Posterior cingulate gyrus (tissue), 11 donors: ENCODE measurements at regions not wholly inside any gene's neighbourhood (a gene's known extent, or its start where the extent isn't known, plus 50 kb on each side); places are given as distances from the start of the nearest gene placed in this dataset.
"Not testable (repeated sequence)": the region's sequence is repeated elsewhere in the genome, so short reads cannot be mapped to it uniquely, and the experiment has no call there.

Experiments
- DNase-seq, 10 donors: peaks; one replicate each; pipeline versions ENCODE4 v3.0.0 to v3.0.0-alpha.2; 2020 to 2021; ENCODE audit warnings: mixed read lengths in 3 of 10
- intact Hi-C: fragments of 100-400 bp; cut with DNase I; formaldehyde crosslinking; loops from one replicate; pipeline ENCODE4 v1.15.1; 2023

- intact Hi-C loops, result no loop called here
Observed at GRCh38 chr14:105873870-105874512, 347.6 kb downstream of the TMEM121 start.

GRCh38 chr14:105876158-105876557 lies 349.8 kb downstream of the TMEM121 start:
- intact Hi-C loops, result no loop called here
- DNase-seq, result peak in 1 of 10 donors; percentile 46

More at GRCh38 chr14:105873870-105874512, 347.6 kb downstream of the TMEM121 start:
- DNase-seq, result no peak

GRCh38 chr14:105876829-105877228 lies 350.4 kb downstream of the TMEM121 start:
- DNase-seq, result peak in 3 of 10 donors; percentile 5 to 74 (median 24)
- intact Hi-C loops, result no loop called here

- peak in 3 of 10 donors; percentile 25 to 57 (median 44) for DNase-seq
- intact Hi-C loops, result no loop called here
Observed at GRCh38 chr14:105877645-105878044, 351.3 kb downstream of the TMEM121 start.

- intact Hi-C loops, result no loop called here
- DNase-seq, result peak in 6 of 10 donors; percentile 5 to 72 (median 35)
Observed at GRCh38 chr14:105878125-105878524, 351.7 kb downstream of the TMEM121 start.

GRCh38 chr14:105878554-105878953 lies 352.2 kb downstream of the TMEM121 start:
- DNase-seq, result peak in 6 of 10 donors; percentile 3 to 77 (median 30)
- intact Hi-C loops, result no loop called here

- intact Hi-C loops, result no loop called here
- peak in 4 of 10 donors; percentile 3 to 37 (median 8) for DNase-seq
Observed at GRCh38 chr14:105879503-105879866, 353.1 kb downstream of the TMEM121 start.

- intact Hi-C loops, result no loop called here
- DNase-seq, result peak in 9 of 10 donors; percentile 1 to 65 (median 8)
Observed at GRCh38 chr14:105879867-105880561, 353.6 kb downstream of the TMEM121 start.

GRCh38 chr14:105880616-105881015 lies 354.2 kb downstream of the TMEM121 start:
- peak in 6 of 10 donors; percentile 1 to 69 (median 30) for DNase-seq

GRCh38 chr14:105881021-105881930 lies 354.9 kb downstream of the TMEM121 start:
- peak in 8 of 10 donors; percentile 0 to 85 (median 14) for DNase-seq
- intact Hi-C loops, result no loop called here

More at GRCh38 chr14:105880616-105881015, 354.2 kb downstream of the TMEM121 start:
- intact Hi-C loops, result no loop called here

GRCh38 chr14:105882011-105882410 lies 355.6 kb downstream of the TMEM121 start:
- DNase-seq, result peak in 5 of 10 donors; percentile 2 to 77 (median 45)
- intact Hi-C loops, result not testable (repeated sequence)

GRCh38 chr14:105882626-105883025 lies 356.2 kb downstream of the TMEM121 start:
- intact Hi-C loops, result no loop called here
- DNase-seq, result peak in 5 of 10 donors; percentile 2 to 63 (median 29)

- DNase-seq, result peak in 7 of 10 donors; percentile 2 to 75 (median 8)
- intact Hi-C loops, result no loop called here
Observed at GRCh38 chr14:105883066-105884005, 357.0 kb downstream of the TMEM121 start.

GRCh38 chr14:105884192-105884807 lies 357.9 kb downstream of the TMEM121 start:
- intact Hi-C loops, result not testable (repeated sequence)
- DNase-seq, result peak in 7 of 10 donors; percentile 1 to 47 (median 10)

GRCh38 chr14:105884808-105885281 lies 358.5 kb downstream of the TMEM121 start:
- intact Hi-C loops, result no loop called here
- DNase-seq, result peak in 7 of 10 donors; percentile 1 to 66 (median 10)

GRCh38 chr14:105885561-105886320 lies 359.4 kb downstream of the TMEM121 start:
- intact Hi-C loops, result no loop called here
- peak in 7 of 10 donors; percentile 2 to 57 (median 14) for DNase-seq

GRCh38 chr14:105886791-105887191 lies 360.4 kb downstream of the TMEM121 start:
- peak in 7 of 10 donors; percentile 3 to 59 (median 7) for DNase-seq
- intact Hi-C loops, result not testable (repeated sequence)

- DNase-seq, result peak in 2 of 10 donors; percentile 8 to 30
- intact Hi-C loops, result no loop called here
Observed at GRCh38 chr14:105887692-105888091, 361.3 kb downstream of the TMEM121 start.
